H1 (cell line): ENCODE measurements at regions not wholly inside any gene's neighbourhood (a gene's known extent, or its start where the extent isn't known, plus 50 kb on each side); places are given as distances from the start of the nearest gene placed in this dataset.

ENCODE experiments used
- ATF2 ChIP-seq: IDR thresholded peaks from 2 replicates; pipeline ENCODE4 v1.6.1; 2012; ENCODE audit warnings: low read length, inconsistent platforms
- CEBPB ChIP-seq: IDR thresholded peaks from 2 replicates; pipeline ENCODE4 v1.6.1; 2012; ENCODE audit warnings: low read depth, low read length
- CREB1 ChIP-seq: IDR thresholded peaks from 2 replicates; pipeline ENCODE4 v1.6.1; 2012; ENCODE audit warnings: inconsistent platforms
- EGR1 ChIP-seq: IDR thresholded peaks from 2 replicates; pipeline ENCODE4 v1.6.1; 2011; ENCODE audit warnings: low read depth, low read length, borderline replicate concordance
- JUN ChIP-seq: IDR thresholded peaks from 2 replicates; pipeline ENCODE4 v1.6.1; 2011; ENCODE audit warnings: low read depth, mild to moderate bottlenecking, improper control_type of control experiment, low read length
- RBBP5 ChIP-seq: IDR thresholded peaks from 2 replicates; pipeline ENCODE4 v1.7.1; 2012; ENCODE audit warnings: low read depth, mild to moderate bottlenecking, inconsistent platforms, low read length, moderate library complexity, borderline replicate concordance
- SIN3A ChIP-seq, 2 experiments: IDR thresholded peaks in 1 of 2; conservative IDR thresholded peaks in 1 of 2; 2 replicates each; pipeline ENCODE4 v1.6.1; 2011 to 2012; ENCODE audit warnings: low read length in 2 of 2, improper control_type of control experiment in 1 of 2, low read depth in 1 of 2, mild to moderate bottlenecking in 1 of 2
- SUZ12 ChIP-seq: fragments of 200-600 bp; sonication (generic); IDR thresholded peaks from 2 replicates; pipeline ENCODE4 v1.6.1; 2012; ENCODE audit warnings: mild to moderate bottlenecking, inconsistent platforms, low read length, moderate library complexity, mixed read lengths
- TAF1 ChIP-seq: IDR thresholded peaks from 2 replicates; pipeline ENCODE4 v1.6.1; 2011; ENCODE audit warnings: mild to moderate bottlenecking, low read depth, low read length
- TCF12 ChIP-seq: IDR thresholded peaks from 2 replicates; pipeline ENCODE4 v1.6.1; 2011; ENCODE audit warnings: low read depth, mild to moderate bottlenecking, low read length
- TF ChIP-seq, protein P1 (sequence below): fragments of 300-600 bp; sonication (generic); IDR thresholded peaks from 2 replicates; pipeline ENCODE4 v1.7.1; 2012; ENCODE audit warnings: low read length, moderate library complexity, mild to moderate bottlenecking, inconsistent platforms; ENCODE audit not compliant: insufficient replicate concordance

DNA sequence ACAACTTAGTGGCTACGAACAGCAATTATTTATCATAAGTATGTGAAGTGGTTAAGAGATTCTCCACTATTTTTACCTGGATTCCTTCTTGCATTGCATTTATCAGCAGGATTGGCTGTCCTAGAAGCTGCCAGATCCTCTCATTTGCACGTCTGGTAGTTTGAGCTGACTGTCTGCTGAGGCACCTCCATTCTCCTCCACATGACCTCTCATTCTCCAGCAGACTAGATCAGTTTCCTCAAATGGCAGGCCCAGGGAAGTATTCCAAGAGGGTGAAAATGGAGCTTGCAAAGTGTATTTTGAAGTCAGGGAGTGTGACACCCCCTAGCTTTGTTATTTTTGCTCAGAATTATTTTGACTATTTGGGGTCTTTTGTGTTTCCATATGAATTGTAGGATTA is 870.1 kb downstream of the CDH11 start (continued):
- TF ChIP-seq, protein P1, sequence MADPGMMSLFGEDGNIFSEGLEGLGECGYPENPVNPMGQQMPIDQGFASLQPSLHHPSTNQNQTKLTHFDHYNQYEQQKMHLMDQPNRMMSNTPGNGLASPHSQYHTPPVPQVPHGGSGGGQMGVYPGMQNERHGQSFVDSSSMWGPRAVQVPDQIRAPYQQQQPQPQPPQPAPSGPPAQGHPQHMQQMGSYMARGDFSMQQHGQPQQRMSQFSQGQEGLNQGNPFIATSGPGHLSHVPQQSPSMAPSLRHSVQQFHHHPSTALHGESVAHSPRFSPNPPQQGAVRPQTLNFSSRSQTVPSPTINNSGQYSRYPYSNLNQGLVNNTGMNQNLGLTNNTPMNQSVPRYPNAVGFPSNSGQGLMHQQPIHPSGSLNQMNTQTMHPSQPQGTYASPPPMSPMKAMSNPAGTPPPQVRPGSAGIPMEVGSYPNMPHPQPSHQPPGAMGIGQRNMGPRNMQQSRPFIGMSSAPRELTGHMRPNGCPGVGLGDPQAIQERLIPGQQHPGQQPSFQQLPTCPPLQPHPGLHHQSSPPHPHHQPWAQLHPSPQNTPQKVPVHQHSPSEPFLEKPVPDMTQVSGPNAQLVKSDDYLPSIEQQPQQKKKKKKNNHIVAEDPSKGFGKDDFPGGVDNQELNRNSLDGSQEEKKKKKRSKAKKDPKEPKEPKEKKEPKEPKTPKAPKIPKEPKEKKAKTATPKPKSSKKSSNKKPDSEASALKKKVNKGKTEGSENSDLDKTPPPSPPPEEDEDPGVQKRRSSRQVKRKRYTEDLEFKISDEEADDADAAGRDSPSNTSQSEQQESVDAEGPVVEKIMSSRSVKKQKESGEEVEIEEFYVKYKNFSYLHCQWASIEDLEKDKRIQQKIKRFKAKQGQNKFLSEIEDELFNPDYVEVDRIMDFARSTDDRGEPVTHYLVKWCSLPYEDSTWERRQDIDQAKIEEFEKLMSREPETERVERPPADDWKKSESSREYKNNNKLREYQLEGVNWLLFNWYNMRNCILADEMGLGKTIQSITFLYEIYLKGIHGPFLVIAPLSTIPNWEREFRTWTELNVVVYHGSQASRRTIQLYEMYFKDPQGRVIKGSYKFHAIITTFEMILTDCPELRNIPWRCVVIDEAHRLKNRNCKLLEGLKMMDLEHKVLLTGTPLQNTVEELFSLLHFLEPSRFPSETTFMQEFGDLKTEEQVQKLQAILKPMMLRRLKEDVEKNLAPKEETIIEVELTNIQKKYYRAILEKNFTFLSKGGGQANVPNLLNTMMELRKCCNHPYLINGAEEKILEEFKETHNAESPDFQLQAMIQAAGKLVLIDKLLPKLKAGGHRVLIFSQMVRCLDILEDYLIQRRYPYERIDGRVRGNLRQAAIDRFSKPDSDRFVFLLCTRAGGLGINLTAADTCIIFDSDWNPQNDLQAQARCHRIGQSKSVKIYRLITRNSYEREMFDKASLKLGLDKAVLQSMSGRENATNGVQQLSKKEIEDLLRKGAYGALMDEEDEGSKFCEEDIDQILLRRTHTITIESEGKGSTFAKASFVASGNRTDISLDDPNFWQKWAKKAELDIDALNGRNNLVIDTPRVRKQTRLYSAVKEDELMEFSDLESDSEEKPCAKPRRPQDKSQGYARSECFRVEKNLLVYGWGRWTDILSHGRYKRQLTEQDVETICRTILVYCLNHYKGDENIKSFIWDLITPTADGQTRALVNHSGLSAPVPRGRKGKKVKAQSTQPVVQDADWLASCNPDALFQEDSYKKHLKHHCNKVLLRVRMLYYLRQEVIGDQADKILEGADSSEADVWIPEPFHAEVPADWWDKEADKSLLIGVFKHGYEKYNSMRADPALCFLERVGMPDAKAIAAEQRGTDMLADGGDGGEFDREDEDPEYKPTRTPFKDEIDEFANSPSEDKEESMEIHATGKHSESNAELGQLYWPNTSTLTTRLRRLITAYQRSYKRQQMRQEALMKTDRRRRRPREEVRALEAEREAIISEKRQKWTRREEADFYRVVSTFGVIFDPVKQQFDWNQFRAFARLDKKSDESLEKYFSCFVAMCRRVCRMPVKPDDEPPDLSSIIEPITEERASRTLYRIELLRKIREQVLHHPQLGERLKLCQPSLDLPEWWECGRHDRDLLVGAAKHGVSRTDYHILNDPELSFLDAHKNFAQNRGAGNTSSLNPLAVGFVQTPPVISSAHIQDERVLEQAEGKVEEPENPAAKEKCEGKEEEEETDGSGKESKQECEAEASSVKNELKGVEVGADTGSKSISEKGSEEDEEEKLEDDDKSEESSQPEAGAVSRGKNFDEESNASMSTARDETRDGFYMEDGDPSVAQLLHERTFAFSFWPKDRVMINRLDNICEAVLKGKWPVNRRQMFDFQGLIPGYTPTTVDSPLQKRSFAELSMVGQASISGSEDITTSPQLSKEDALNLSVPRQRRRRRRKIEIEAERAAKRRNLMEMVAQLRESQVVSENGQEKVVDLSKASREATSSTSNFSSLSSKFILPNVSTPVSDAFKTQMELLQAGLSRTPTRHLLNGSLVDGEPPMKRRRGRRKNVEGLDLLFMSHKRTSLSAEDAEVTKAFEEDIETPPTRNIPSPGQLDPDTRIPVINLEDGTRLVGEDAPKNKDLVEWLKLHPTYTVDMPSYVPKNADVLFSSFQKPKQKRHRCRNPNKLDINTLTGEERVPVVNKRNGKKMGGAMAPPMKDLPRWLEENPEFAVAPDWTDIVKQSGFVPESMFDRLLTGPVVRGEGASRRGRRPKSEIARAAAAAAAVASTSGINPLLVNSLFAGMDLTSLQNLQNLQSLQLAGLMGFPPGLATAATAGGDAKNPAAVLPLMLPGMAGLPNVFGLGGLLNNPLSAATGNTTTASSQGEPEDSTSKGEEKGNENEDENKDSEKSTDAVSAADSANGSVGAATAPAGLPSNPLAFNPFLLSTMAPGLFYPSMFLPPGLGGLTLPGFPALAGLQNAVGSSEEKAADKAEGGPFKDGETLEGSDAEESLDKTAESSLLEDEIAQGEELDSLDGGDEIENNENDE, result no peak
- TF ChIP-seq JUN (no peak), SUZ12 (no peak), ATF2 (no peak), TAF1 (no peak), CEBPB (no peak), EGR1 (no peak), RBBP5 (no peak), CREB1 (no peak), TCF12 (no peak), SIN3A (conservative IDR thresholded peaks at IDR 0.05 in 1 of 2, IDR thresholded peaks at IDR 0.05 in 1 of 2; ENCODE audit: low read depth in 1 of 2, low read length in 2 of 2) (no peak)
